ENCODE measurements at regions not wholly inside any gene's neighbourhood (a gene's known extent, or its start where the extent isn't known, plus 50 kb on each side); places are given as distances from the start of the nearest gene placed in this dataset.

DNA sequence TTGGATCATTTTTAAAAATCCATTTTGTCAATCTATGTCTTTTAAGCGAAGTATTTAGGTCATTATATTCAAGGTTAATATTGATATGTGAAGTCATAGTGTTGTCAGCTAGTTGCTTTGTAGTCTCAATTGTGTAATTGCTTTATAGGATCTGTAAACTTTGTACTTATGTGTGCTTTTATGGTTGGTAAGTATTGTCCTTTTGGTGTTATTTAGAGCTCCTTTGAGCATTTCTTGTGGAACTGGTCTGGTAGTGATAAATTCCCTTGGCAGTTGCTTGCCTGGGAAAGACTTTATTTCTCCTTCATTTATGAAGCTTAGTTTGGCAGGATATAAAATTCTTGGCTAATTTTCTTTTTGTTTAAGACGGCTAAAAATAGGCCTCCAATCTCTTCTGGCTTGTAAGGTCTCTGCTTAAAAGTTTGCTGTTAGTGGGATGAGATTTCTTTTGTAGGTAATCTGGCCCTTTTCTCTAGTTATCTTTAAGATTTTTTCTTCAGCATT is 368.8 kb downstream of the SPRY2 start:
- DNase-seq (ENCODE audit: extremely low read depth, insufficient read length) = no peak
- TF ChIP-seq, protein P1, sequence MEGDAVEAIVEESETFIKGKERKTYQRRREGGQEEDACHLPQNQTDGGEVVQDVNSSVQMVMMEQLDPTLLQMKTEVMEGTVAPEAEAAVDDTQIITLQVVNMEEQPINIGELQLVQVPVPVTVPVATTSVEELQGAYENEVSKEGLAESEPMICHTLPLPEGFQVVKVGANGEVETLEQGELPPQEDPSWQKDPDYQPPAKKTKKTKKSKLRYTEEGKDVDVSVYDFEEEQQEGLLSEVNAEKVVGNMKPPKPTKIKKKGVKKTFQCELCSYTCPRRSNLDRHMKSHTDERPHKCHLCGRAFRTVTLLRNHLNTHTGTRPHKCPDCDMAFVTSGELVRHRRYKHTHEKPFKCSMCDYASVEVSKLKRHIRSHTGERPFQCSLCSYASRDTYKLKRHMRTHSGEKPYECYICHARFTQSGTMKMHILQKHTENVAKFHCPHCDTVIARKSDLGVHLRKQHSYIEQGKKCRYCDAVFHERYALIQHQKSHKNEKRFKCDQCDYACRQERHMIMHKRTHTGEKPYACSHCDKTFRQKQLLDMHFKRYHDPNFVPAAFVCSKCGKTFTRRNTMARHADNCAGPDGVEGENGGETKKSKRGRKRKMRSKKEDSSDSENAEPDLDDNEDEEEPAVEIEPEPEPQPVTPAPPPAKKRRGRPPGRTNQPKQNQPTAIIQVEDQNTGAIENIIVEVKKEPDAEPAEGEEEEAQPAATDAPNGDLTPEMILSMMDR (IDR thresholded peaks at IDR 0.05; ENCODE audit: insufficient read depth, low read length, poor library complexity, severe bottlenecking) = no peak
- no peak overlapping the region for H3K4me3 ChIP-seq (replicated peaks; ENCODE audit: low read depth, low read length)
- no peaks in the 10 kb centered on the region for H3K36me3 ChIP-seq (ENCODE audit: control insufficient read depth, insufficient read depth, low read length)
- H3K27me3 ChIP-seq (replicated peaks; ENCODE audit: control insufficient read depth, insufficient read depth, low read length) = no peaks in the 10 kb centered on the region

DNA sequence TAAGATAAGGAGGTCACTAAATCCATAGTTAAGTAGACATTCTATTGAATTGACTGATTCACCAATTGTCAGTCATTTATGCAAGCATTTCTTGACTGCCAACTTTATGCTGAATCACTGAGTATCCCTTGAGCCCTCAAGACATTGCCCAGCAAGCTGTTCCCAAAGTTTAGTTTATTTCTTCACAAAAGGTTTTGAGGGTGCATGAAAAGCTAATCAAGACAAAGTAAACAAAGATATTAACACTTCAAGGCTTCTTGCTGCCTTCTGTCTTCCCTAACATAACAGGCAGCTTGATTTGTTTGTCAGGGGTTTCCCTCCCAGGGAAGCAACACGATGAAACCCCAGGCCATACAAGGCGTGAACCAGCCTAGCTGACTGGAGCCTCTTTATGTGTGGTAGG is 374.4 kb downstream of the SPRY2 start:
- Histone ChIP-seq H3K4me3 (replicated peaks; ENCODE audit: low read depth, low read length) (no peak overlapping the region), H3K36me3 (ENCODE audit: control insufficient read depth, insufficient read depth, low read length) (no peaks in the 10 kb centered on the region), H3K27me3 (replicated peaks; ENCODE audit: control insufficient read depth, insufficient read depth, low read length) (no peaks in the 10 kb centered on the region)
- TF ChIP-seq, protein P1 (IDR thresholded peaks at IDR 0.05; ENCODE audit: insufficient read depth, low read length, poor library complexity, severe bottlenecking) = no peak
- no peak for DNase-seq (ENCODE audit: extremely low read depth, insufficient read length)

DNA sequence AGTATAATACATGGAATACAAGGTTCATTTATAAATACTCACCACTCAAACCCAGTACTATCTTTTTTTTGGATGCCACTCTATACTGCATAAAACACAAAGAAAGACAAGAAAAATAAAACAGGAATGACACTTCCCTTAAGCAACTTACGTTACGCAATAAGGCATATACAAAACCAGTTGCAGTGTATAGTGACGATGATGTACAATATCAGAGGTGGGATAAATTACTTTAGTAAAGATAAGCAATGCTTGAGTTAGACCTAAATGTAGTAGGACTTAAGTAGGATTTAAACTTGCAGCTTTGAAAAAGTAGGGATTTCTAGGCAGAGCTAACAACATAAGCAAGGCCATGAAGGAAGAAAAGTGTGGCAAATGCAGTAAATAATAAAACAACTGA is 374.9 kb downstream of the SPRY2 start:
- Histone ChIP-seq H3K27me3 (replicated peaks; ENCODE audit: control insufficient read depth, insufficient read depth, low read length) (no peaks in the 10 kb centered on the region), H3K4me3 (replicated peaks; ENCODE audit: low read depth, low read length) (no peak overlapping the region), H3K36me3 (ENCODE audit: control insufficient read depth, insufficient read depth, low read length) (no peaks in the 10 kb centered on the region)
- TF ChIP-seq, protein P1 (IDR thresholded peaks at IDR 0.05; ENCODE audit: insufficient read depth, low read length, poor library complexity, severe bottlenecking) = no peak
- DNase-seq (ENCODE audit: extremely low read depth, insufficient read length) = no peak

- no peaks in the 10 kb centered on the region for H3K36me3 ChIP-seq (ENCODE audit: control insufficient read depth, insufficient read depth, low read length)
- no peak for DNase-seq (ENCODE audit: extremely low read depth, insufficient read length)
- no peak overlapping the region for H3K4me3 ChIP-seq (replicated peaks; ENCODE audit: low read depth, low read length)
- no peaks in the 10 kb centered on the region for H3K27me3 ChIP-seq (replicated peaks; ENCODE audit: control insufficient read depth, insufficient read depth, low read length)
- TF ChIP-seq, protein P1 (IDR thresholded peaks at IDR 0.05; ENCODE audit: insufficient read depth, low read length, poor library complexity, severe bottlenecking) = no peak
Observed at GRCh38 chr13:79946556-79946955, 394.4 kb downstream of the SPRY2 start.

- H3K36me3 ChIP-seq (ENCODE audit: control insufficient read depth, insufficient read depth, low read length) = no peaks in the 10 kb centered on the region
- no peaks in the 10 kb centered on the region for H3K27me3 ChIP-seq (replicated peaks; ENCODE audit: control insufficient read depth, insufficient read depth, low read length)
- TF ChIP-seq, protein P1 (IDR thresholded peaks at IDR 0.05; ENCODE audit: insufficient read depth, low read length, poor library complexity, severe bottlenecking) = no peak
- DNase-seq (ENCODE audit: extremely low read depth, insufficient read length) = no peak
- H3K4me3 ChIP-seq (replicated peaks; ENCODE audit: low read depth, low read length) = no peak overlapping the region
Observed at GRCh38 chr13:79943346-79944023, 397.4 kb downstream of the SPRY2 start.
